NCI-H2196 treated with DMSO at 0.1 percent for 48 hours (cell line): ENCODE measurements at regions not wholly inside any gene's neighbourhood (a gene's known extent, or its start where the extent isn't known, plus 50 kb on each side); places are given as distances from the start of the nearest gene placed in this dataset.

Experiments used
- DNase-seq: peaks from one replicate; lab custom pipeline; 2025; ENCODE audit not compliant: unreplicated experiment; lab: John Stamatoyannopoulos, UW

DNA sequence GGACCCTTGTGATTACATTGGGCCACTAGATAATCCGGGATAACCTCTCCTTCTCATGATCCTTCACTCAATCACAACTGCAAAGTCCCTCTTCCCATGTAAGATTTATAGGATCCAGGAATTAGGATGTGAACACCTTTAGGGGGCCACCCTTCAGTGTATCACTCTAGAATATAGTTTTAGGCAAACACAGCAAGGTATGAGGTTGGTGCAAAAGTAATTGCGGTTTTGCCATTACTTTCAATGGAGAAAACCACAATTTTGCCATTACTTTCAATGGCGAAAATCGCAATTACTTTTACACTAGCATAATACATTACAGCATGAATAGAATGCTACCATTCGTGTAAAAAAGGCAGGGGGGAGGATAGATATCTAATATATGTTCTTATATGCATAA lies 104.0 kb downstream of the BAMBI start:
- no peak for DNase-seq

DNA sequence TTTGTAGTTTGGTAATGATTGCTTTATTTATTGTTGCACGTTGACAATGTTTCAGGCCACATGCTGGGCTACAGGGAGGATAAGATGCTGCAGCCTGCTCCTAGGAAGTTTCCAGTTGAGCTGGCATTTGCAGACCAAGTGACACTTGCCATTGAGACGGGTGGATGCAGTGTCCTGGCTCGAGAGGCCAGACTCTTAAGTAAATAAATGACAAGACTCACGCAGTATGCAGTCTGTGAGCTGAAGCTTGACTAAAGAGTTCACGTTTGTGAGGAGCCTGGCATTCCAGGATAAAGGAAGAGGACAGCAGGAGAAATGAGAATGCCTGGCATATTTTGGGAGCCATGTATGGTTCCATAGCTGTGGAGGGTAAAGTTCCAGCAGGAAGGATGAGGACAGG lies 105.8 kb downstream of the BAMBI start:
- DNase-seq, result no peak

DNA sequence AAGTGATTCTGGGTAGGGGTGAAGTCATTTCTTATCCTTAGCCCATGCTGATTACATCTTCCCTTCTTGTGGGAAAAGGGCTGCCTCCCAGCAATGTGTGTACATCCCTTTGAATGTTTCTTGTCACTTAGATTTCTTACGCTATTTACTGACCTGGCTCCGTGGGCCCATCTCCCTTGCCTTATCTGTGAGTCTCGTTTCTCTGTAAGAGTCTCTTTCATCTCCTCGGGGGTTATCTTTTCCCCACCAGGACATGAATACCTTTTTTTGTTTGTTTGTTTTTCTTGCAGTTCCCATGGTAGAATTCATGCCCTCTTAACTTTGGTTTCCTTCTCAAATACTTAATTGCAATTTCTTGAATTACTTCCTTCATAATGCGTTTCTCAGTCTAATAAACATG lies 107.7 kb downstream of the BAMBI start:
- no peak for DNase-seq

DNA sequence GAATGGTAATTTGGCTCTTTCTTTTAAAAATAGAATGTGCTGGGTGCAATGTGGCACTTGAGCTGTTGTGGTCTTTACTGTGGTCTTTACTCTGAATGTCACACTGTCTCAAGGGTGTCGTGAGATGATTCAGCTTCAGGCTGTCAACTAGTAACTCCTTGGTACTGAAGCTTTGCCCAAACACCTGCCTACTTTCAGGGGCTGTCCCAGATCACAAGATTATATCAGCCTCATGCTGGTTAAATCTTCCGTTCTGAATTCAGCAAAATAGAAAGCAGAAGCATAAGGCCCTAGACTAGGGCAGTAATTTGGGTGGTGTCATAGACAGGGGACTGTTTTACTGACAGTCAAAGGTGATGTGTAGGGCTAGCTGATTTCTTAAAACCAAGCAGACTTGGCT lies 110.9 kb downstream of the BAMBI start:
- no peak for DNase-seq

DNA sequence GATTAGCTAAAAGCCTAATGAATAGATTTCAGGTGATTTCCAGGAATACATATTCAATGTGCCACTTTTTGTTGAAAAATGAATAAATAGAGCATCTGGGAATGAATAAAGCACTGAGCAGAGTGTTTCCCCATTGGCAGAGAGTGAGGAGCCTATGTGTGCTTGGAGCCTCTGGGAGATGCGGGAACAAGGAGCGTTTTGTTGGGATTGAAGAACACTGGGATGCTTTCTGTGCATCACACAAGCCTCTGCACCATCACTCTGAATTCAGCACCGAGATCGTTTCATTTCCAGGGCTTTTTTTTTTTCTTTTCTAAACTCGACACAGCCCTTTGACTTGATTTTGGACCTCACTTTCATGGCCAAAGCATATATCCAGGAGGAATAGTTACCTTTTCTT lies 111.4 kb downstream of the BAMBI start:
- DNase-seq, result no peak

DNA sequence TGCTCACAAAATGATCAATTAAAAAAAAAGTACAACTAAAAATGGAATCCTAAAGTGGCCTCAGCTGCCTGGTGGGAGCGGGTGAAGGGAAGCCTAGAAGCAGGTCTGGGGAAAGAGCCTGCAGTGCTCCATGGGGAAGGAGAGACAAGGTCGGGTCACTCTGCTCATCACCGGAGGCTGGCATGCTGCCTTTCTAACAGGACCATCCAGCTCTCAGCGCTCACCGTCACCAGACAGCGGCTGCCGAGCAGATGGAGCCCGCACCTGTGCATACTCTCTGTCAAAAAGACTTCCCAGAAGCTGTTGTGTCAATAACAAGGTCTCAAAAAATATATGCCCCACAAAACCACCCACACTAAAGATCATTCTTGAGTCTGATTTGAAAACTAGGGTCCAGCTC lies 112.8 kb downstream of the BAMBI start:
- no peak for DNase-seq

DNA sequence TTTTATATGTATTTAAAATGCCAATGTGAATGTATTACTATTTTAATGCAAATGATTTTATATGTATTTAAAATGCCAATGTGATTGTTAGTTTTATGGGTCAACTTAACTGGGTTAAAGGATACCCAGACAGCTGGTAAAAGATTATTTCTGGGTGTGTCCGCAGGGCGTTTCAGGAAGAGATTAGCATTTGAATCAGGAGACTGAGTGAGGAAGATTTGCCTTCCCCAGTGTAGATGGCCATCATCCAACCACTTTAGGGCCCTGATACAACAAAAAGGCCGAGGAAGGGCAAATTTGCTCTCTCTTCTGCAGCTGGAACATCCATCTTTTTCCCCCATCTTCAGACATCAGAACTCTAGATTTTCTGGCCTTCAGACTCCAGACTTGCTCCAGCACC lies 116.2 kb downstream of the BAMBI start:
- DNase-seq, result no peak

DNA sequence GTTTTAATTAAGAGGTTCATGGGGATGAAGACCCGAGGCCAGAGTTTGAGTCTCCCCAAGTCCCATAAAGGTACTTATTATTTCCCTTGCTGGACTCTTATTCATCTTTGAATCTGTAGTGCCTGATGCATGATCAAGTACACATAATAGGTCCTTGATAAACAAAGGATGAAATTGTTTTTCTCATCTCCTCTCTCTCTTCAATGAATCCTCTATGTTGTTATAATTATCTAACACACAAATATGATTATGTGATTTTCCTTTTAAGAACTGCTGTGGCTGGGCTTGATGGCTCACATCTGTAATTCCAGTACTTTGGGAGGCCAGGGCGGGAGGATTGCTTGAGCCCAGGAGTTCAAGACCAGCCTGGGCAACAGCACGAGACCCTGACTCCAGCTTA lies 117.7 kb downstream of the BAMBI start:
- DNase-seq, result no peak

DNA sequence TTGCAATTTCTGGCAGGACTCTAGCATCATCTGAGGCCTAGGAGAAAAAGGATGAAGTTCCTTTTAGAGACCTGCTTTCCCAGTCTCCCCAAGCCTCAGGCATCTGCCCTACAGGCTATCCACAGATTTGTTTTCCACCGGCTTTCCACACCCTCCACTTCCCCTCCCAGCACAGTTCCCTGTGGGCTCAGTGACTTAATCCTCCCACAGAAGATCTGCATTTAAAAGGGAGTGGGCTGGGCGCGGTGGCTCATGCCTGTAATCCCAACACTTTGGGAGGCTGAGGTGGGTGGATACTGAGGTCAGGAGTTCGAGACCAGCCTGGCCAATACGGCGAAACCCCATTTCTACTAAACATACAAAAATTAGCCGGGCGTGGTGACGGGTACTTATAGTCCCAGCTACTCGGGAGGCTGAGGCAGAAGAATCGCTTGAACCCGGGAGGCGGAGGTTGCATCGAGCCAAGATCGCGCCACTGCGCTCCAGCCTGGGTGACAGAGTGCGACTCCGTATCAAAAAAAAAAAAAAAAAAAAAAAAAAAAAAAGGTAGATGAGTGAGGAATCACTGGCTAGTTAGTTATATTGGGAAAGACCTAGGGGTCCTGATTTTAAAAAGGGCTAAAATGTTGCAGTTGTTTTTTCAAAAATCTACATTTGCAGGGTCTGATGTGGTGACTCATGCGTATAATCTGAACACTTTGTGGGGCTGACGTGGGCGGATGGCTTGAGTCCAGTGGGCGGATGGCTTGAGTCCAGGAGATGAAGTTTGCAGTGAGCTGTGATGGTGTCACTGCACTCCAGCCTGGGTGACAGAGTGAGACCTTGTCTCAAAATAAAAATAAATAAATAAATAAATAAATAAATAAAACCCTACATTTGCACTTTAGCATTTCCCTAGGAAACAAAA lies 119.5 kb downstream of the BAMBI start:
- DNase-seq, result no peak

DNA sequence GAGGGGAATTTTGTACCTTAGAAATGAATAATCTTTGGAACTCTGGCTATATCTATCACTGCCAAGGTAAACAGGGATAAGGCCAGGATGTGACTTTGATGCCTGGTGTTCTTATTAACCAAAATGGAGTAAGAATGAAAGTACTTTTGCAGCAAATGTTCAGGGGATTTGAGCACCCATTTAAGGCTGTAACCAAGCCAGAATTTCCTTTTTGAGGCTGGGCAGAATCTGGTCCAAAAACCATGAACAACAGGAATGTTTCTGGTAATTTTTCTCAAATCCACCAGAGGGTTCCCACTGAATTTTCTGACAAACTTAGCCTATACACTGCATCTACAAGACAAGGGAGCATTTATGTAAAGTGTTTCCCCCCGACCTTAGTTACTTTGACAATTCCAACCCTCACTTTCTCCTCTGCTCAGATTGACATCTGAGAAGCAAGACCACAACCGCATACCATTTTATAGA lies 120.6 kb downstream of the BAMBI start:
- no peak for DNase-seq

DNA sequence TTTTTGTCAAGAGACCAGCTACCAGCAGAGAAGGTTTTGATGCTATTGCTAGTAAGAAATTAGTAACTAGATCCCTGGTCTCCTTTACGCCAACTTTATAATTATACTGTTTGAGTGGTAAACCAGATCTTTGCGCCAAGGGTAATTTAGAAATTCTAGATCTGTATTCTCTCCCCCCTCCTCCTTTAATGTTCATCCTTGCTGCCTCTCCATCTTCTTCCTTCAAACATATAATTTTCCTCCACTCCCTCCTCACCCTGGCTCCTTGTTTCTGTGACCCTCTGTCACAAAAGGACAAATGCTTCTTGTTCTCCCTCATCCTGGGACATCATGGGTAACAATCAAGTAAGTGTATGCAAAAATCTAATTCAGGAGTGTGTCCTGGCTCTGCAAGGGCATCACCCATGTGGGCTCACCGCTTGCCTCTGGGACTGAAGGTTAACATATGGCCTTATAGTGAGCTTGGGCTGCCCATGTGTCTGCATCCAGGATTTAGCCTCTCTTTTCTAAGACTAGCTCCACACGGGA lies 121.2 kb downstream of the BAMBI start:
- DNase-seq, result no peak

DNA sequence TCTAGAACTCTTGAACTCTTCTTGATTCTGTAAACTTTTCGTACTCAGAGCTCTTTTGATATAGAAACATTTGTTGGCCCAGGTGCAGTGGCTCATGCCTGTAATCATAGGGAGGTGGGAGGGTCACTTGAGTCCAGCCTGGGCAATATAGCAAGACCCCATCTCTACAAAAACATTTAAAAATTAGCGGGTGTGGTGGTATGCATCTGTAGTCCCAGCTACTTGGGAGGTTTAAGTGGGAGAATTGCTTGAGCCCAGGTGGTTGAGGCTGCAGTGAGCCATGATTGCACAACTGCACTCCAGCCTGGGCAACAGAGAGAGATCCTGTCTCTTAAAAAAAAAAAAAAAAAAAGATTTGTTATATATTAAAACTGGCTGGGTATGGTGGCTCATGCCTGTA lies 121.6 kb downstream of the BAMBI start:
- DNase-seq, result no peak

DNA sequence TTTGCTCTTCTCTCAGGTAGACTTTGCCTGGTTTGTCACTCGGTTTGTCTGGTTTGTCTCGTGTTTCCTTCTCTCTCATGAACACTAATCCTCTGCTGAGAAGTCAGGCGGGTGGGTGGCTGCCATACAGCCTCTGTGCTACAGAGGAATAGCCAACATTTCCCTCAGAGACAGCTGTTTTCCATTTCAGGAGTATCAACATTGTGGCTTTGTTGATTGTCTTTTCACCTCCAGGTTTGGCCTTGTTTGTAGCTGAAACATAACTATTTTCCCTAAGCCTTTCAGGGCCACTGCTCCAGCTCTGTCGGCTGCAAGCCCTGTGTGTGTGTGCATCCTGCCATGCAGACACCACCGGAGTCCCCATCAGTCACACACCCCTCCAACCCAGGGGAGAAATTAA lies 122.8 kb downstream of the BAMBI start:
- no peak for DNase-seq

DNA sequence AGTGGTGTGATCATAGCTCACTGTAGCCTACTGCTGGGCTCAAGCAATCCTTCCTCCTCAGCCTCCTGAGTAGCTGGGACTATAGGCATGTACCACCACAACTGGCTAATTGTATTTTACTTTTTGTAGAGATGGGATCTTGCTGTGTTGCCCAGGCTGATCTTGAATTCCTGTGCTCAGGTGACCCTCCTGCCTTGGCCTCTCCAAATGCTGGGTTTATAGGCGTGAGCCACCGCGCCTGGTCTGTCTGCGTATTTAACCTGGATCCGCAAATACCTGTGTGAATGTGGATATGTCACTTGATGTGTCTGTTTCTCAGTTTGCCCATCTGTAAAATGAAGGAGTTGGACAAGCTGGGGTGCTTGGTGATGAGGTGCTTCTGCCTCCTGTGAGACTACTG lies 123.9 kb downstream of the BAMBI start:
- no peak for DNase-seq

DNA sequence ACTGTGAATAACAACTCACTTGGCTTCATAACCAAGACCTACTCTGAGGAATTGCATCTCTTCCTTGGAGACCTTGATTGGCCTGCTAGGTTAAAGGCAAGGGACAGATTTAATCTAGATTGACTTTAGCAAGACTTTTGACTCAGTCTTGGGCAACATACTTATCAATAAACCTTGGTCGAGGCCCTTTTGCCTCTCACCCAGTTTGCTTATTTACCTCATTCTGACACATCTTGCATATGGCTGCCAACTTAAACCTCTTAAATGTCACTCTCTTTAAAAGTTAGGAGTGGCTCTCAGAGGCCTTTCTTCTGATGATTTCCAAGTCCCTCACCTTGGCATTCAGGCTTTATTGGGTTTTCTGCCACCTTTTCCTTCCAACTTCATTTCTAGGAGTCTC lies 124.5 kb downstream of the BAMBI start:
- DNase-seq, result no peak

DNA sequence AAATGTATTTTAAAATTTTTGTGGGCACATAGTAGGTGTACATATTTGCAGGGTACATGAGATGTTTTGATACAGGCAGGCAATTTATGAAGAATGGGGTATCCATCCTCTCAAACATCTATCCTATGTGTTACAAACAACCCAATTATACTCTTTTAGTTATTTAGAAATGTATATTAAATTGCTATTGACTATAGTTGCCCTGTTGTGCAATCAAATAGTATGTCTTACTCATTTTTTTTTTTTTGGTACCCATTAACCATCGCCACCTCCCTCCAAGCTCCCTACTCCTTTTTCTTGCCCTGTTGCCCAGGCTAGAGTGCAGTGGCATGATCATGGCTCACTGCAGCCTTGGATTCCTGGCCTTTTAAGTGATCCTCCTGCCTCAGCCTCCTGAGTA lies 128.1 kb downstream of the BAMBI start:
- no peak for DNase-seq

DNA sequence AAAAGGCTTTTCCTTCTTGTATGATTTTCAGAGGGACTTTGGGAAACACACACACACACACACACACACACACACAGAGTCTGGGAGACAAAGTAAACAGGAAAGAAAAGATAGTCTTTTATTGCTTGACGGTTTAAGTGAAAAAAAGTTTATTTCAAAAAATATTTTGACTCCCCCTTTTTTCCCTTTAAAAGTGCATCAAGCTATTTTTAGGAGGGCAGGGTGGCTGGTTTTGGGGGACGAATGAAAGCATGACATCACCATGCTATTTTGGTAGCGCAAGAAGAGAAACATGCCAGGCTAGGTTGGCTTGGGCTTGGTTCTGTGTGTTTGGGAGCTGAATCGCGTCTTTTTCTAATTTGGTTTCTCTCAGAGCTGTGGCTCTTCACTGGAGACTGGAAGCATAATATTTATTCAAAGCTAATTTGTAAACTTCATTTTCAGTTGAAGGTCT lies 129.2 kb downstream of the BAMBI start:
- DNase-seq, result no peak

DNA sequence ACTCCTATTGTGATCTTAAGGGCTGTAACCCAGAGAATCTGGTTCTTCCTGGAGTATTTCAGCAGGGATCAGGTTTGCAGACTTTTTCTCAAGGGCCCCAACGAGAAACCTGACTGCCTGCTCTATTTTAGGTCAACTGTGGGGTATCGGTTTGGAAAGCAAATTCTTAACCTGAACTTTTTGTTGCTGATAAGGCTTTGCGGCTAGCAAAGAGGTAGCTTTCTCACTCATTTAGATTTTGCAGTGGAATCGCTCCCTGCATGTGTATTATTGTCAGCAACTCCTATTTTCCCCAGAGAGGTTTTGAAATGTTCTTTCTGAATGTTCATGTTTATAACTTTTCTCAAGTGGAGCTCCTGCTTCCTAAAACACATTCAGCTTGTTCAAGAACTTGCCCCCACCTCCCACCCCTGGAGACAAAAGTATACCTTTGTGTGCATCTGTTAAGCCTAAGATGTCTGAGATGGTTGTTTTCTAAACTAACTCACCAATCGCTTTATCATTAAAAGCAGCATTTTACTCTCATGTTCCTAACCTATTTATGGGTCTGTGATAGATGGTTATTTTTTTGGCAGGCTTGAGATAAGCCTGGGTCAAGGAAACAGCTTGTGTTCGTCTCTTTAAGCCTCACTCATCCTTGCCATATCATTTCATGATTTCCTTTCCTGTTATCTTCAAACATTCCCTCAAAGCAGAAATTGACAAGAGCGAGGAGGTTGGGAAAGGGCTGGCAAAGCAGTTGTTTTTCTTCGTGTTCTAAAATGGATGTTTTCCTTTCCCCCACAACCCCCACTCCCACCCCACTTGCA lies 129.8 kb downstream of the BAMBI start:
- DNase-seq, result no peak

DNA sequence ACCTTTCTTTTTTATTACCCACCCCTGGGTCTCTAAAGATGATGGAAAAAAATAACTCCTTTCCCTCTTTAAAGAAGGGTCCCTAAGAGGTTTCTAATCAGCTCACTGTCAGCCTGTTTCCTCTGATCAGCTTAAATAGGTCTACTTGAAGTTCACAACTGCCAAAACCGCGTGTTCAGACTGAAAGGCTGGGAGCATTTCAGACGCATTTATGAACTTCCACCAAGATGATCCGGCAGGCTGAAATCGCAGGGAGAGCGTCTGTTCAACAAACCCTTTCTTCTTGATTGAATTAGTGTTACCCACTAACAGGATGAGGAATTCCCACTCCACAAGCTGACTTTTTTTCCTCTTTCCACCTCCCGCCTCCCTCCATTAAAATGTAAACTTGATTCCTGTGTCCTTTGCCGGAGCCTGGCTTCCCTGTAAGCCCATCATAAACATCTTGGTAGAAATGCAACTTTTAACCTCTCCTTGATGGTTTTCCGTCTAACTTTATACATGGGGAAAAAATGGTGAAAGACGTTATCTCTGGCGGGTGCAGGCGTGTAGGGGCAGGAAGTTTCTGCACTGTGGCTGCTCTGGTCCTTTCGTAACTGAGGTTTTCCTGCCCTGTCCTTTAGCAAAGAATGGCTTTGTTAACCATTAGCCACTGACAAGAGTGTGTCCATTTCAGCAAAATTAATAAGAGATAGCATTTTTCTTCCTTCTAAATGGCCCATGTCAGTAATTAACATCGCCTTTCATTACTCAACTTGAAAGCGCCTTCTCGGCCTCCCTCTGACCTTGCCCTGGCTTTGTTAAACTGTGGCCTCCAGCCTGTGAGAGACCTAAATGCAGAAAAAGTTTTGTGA lies 130.7 kb downstream of the BAMBI start:
- DNase-seq, result no peak

DNA sequence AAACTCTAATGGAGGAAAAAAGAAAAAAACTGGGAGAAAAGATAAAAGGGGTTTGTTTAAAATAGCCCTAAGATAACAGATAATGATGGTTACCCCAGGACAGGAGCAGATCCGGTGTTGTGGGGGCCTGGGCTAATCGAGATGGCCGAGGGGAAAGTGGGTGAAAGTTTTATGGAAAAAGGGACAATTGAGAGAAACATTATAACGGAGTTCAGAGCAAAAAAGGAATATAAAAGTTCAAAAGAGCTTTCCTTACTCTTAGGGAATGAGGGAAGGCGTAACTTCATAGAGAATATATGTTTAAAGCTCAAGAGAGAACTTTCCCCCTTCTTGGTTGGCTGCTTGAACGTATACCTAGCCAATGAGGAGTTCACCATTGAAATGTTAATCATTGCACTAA lies 131.4 kb downstream of the BAMBI start:
- no peak for DNase-seq
